NT2/D1 (cell line): ENCODE measurements at regions not wholly inside any gene's neighbourhood (a gene's known extent, or its start where the extent isn't known, plus 50 kb on each side); places are given as distances from the start of the nearest gene placed in this dataset.
"Not testable (repeated sequence)": the region's sequence is repeated elsewhere in the genome, so short reads cannot be mapped to it uniquely, and the experiment has no call there.

Source experiments
- DNase-seq: peaks from one replicate; pipeline ENCODE4 v3.0.0-alpha.2; 2011; ENCODE audit warnings: low read depth, low spot score
- H3K27me3 ChIP-seq: 2 replicates; pipeline ENCODE4 v1.6.0; 2011; ENCODE audit warnings: mild to moderate bottlenecking; ENCODE audit not compliant: insufficient read length, insufficient read depth
- H3K36me3 ChIP-seq: 2 replicates; pipeline ENCODE4 v1.6.1; 2011; ENCODE audit warnings: mild to moderate bottlenecking, low read length, mixed read lengths; ENCODE audit not compliant: insufficient read depth, insufficient read length
- H3K4me1 ChIP-seq: 2 replicates; pipeline ENCODE4 v1.5.1; 2011; ENCODE audit not compliant: insufficient read depth, insufficient read length
- H3K4me3 ChIP-seq: 2 replicates; pipeline ENCODE4 v1.5.1; 2011; ENCODE audit warnings: low read depth; ENCODE audit not compliant: insufficient read length
- H3K9ac ChIP-seq: 2 replicates; pipeline ENCODE4 v1.6.0; 2011; ENCODE audit warnings: low read depth; ENCODE audit not compliant: insufficient read length
- H3K9me3 ChIP-seq: 2 replicates; pipeline ENCODE4 v1.5.1; 2011; ENCODE audit warnings: mild to moderate bottlenecking, low read length; ENCODE audit not compliant: insufficient read depth
- SUZ12 ChIP-seq: IDR thresholded peaks from 2 replicates; pipeline ENCODE4 v1.6.1; 2011; ENCODE audit not compliant: insufficient read length, insufficient read depth; ENCODE audit errors: extremely low read depth
- YY1 ChIP-seq: IDR thresholded peaks from 2 replicates; pipeline ENCODE4 v1.6.1; 2011; ENCODE audit not compliant: insufficient read length, insufficient read depth
- ZNF274 ChIP-seq: IDR thresholded peaks from 2 replicates; pipeline ENCODE4 v1.6.1; 2011; ENCODE audit warnings: mild to moderate bottlenecking, low read depth, low read length

DNA sequence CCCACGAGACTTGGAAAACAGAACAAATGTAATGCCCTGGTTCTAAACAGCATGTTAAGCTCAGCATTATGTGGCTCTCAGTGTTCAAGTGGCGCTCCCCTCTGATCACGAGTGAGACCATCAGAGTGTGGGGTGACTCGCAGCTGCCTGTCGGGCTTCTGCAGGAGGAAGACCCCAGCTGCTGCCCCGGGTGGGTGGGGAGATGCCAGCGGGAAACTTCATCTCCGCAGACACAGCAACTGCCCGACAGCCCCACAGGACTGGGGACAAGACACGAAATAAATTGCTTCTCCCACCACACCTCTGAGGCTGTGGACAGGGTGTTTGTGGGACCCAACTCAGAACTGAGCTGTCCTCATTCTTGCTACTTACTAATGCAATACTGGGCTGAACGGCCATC lies 126.3 kb upstream of the KIF5B start:
- Histone ChIP-seq H3K36me3 (no peaks in the 10 kb centered on the region), H3K4me1 (no peaks in the 10 kb centered on the region), H3K4me3 (no peak overlapping the region), H3K9me3 (no peaks in the 10 kb centered on the region), H3K27me3 (no peaks in the 10 kb centered on the region), H3K9ac (no peak overlapping the region)
- TF ChIP-seq YY1 (no peak), SUZ12 (no peak), ZNF274 (no peak)
- no peak for DNase-seq

DNA sequence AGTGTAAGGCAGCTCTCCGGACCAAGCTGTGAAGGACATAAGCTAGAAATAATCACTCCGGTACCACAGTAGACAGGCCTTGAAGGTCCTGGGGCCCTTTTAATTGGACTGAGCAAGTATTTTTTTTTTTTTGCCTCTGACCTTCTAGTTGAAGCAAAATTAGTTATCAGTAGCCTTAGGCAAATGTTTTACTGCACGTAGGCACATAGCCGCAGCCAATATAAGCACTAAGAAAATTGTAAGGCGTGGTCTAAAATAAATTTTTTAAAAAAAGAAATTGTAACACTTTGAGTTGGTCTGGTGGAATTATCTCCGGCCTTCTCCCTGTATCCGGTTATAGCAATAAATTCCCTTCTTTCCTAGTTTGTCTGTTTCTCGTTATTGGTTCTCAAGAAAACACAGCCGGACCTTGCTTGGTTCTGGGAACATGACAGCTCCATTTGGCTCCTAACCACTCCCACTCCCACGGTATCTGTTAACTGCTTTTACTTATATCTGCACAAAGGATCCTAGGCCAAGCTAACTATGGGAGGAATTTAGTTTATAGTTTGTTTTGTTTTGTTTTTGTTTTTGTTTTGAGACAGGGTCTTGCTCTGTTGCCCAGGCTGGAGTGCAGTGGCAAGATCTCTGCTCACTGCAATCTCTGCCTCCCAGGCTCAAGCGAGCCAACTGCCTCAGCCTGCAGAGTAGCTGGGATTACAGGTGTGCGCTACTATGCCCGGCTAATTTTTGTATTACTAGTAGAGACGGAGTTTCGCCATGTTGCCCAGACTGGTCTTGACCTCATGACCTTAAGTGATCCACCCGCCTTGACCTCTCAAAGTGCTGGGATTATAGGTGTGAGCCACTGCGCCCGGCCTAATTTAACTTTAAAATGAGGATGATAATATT lies 124.4 kb upstream of the KIF5B start:
- no peak for DNase-seq
- no peak overlapping the region for H3K9ac ChIP-seq
- H3K27me3 ChIP-seq = no peaks in the 10 kb centered on the region
- TF ChIP-seq ZNF274 = no peak
- TF ChIP-seq YY1 = no peak
- no peak for TF ChIP-seq SUZ12
- H3K9me3 ChIP-seq = no peaks in the 10 kb centered on the region
- H3K4me1 ChIP-seq = no peaks in the 10 kb centered on the region
- no peak overlapping the region for H3K4me3 ChIP-seq
- no peaks in the 10 kb centered on the region for H3K36me3 ChIP-seq

DNA sequence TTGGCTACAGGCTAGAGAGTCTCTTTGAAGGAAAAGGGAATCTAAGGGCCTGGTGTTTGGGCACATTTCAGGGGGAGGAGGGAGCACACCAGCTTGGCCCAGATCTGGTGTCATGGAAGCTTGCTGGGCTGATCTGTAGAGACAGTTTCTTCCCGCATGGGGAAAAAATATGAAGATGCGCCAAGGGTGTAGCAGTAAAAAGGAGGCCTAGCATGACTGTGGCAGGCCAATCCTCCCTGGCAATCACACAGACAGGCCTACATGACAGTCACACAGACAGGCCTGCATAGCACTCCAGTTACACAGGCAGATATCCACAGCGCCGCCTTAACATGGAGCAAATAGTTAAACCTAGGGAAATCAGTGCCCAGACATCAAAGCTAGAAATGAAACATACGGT lies 123.6 kb upstream of the KIF5B start:
- DNase-seq = no peak
- TF ChIP-seq ZNF274 = no peak
- no peak for TF ChIP-seq SUZ12
- TF ChIP-seq YY1 = no peak

GRCh38 chr10:32177594-32177993 lies 121.4 kb upstream of the KIF5B start:
- H3K36me3 ChIP-seq, DNase-seq, H3K27me3 ChIP-seq, H3K4me1 ChIP-seq, H3K9ac ChIP-seq, H3K4me3 ChIP-seq, H3K9me3 ChIP-seq: not testable (repeated sequence)

More for the DNA sequence above, 123.6 kb upstream of the KIF5B start:
- Histone ChIP-seq H3K4me3 (no peak overlapping the region), H3K27me3 (no peaks in the 10 kb centered on the region), H3K9ac (no peak overlapping the region), H3K9me3 (no peaks in the 10 kb centered on the region), H3K4me1 (no peaks in the 10 kb centered on the region), H3K36me3 (no peaks in the 10 kb centered on the region)

- no peak for DNase-seq
- H3K4me3 ChIP-seq = no peak overlapping the region
- no peaks in the 10 kb centered on the region for H3K9me3 ChIP-seq
- no peaks in the 10 kb centered on the region for H3K27me3 ChIP-seq
- H3K4me1 ChIP-seq = no peaks in the 10 kb centered on the region
- no peak overlapping the region for H3K9ac ChIP-seq
- TF ChIP-seq SUZ12 (no peak), YY1 (no peak), ZNF274 (no peak)
- no peaks in the 10 kb centered on the region for H3K36me3 ChIP-seq
Measured at GRCh38 chr10:32175629-32176028, 119.4 kb upstream of the KIF5B start.

DNA sequence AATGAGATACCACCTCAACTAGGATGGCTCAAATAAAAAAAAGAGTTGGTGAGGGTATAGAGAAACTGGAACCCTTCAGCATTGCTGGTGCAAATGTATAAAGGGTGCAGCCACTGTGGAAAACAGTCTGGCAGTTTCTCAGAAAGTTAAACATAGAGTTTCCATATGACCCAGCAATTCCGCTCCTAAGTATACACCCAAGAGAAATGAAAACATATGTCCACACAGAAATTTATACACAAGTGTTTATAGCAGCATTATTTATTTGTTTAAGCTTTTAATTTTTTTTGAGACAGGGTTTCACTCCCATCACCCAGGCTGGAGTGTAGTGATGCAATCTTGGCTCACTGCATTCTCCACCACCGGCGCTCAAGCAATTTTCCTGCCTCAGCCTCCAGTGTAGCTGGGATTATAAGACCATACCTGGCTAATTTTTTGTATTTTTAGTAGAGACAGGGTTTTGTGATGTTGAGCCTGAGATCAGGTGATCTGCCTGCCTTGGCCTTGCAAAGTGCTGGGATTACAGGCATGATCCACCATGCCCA lies 118.2 kb upstream of the KIF5B start:
- TF ChIP-seq YY1 (no peak), SUZ12 (no peak), ZNF274 (no peak)

GRCh38 chr10:32171204-32171603 lies 115.0 kb upstream of the KIF5B start:
- Histone ChIP-seq H3K9me3 (no peaks in the 10 kb centered on the region), H3K27me3 (no peaks in the 10 kb centered on the region), H3K36me3 (no peaks in the 10 kb centered on the region), H3K4me3 (no peak overlapping the region), H3K9ac (no peak overlapping the region), H3K4me1 (no peaks in the 10 kb centered on the region)
- TF ChIP-seq SUZ12 = no peak
- TF ChIP-seq YY1 = no peak
- TF ChIP-seq ZNF274 = no peak
- DNase-seq = no peak

More for the DNA sequence above, 118.2 kb upstream of the KIF5B start:
- H3K27me3 ChIP-seq = no peaks in the 10 kb centered on the region
- H3K4me3 ChIP-seq = no peak overlapping the region
- H3K4me1 ChIP-seq = no peaks in the 10 kb centered on the region
- DNase-seq = no peak
- no peaks in the 10 kb centered on the region for H3K36me3 ChIP-seq
- H3K9me3 ChIP-seq = no peaks in the 10 kb centered on the region
- H3K9ac ChIP-seq = no peak overlapping the region
